H9 (cell line): ENCODE measurements at regions not wholly inside any gene's neighbourhood (a gene's known extent, or its start where the extent isn't known, plus 50 kb on each side); places are given as distances from the start of the nearest gene placed in this dataset.

Experiments
- DNase-seq: peaks from one replicate; pipeline ENCODE4 v3.0.0-alpha.2; 2017
- H2AFZ ChIP-seq: one replicate; pipeline ENCODE4 v1.6.1; 2013; ENCODE audit warnings: mild to moderate bottlenecking, low read length, control low read depth, moderate library complexity
- H2AK5ac ChIP-seq: 2 replicates; pipeline ENCODE4 v1.6.1; 2013; ENCODE audit warnings: low read length, control low read depth, mixed read lengths; ENCODE audit not compliant: insufficient read length
- H2BK120ac ChIP-seq: one replicate; pipeline ENCODE4 v1.6.1; 2013; ENCODE audit warnings: low read depth, mild to moderate bottlenecking, low read length, control low read depth, inconsistent platforms; ENCODE audit not compliant: poor library complexity, severe bottlenecking
- H2BK12ac ChIP-seq: 2 replicates; pipeline ENCODE4 v1.6.1; 2013; ENCODE audit warnings: low read length, control low read depth, mixed read lengths, low read depth; ENCODE audit not compliant: insufficient read length
- H2BK15ac ChIP-seq: 2 replicates; pipeline ENCODE4 v1.6.1; 2013; ENCODE audit warnings: low read depth, low read length, control low read depth
- H2BK20ac ChIP-seq: one replicate; pipeline ENCODE4 v1.6.1; 2013; ENCODE audit warnings: low read depth, mild to moderate bottlenecking, low read length, control low read depth, inconsistent platforms; ENCODE audit not compliant: poor library complexity, severe bottlenecking
- H2BK5ac ChIP-seq: 2 replicates; pipeline ENCODE4 v1.6.1; 2013; ENCODE audit warnings: low read length, control low read depth, mixed read lengths; ENCODE audit not compliant: insufficient read length
- H3K14ac ChIP-seq: 2 replicates; pipeline ENCODE4 v1.6.1; 2013; ENCODE audit warnings: low read length, control low read depth; ENCODE audit not compliant: insufficient read depth
- H3K18ac ChIP-seq: 2 replicates; pipeline ENCODE4 v1.6.1; 2013; ENCODE audit warnings: low read depth, mild to moderate bottlenecking, mixed read lengths, low read length, control low read depth; ENCODE audit not compliant: insufficient read length
- H3K23ac ChIP-seq: 2 replicates; pipeline ENCODE4 v1.6.1; 2013; ENCODE audit warnings: low read length, control low read depth, mixed read lengths, low read depth; ENCODE audit not compliant: insufficient read length
- H3K23me2 ChIP-seq: 2 replicates; pipeline ENCODE4 v1.6.1; 2013; ENCODE audit warnings: low read depth, mild to moderate bottlenecking, mixed read lengths, low read length, control low read depth; ENCODE audit not compliant: insufficient read length, poor library complexity, severe bottlenecking
- H3K27ac ChIP-seq: 2 replicates; pipeline ENCODE4 v1.5.1; 2013; ENCODE audit warnings: low read length, control low read depth, mixed read lengths, low read depth; ENCODE audit not compliant: insufficient read length
- H3K27me3 ChIP-seq: 2 replicates; pipeline ENCODE4 v1.6.1; 2013; ENCODE audit warnings: low read length, control low read depth, inconsistent platforms; ENCODE audit not compliant: insufficient read depth
- H3K4ac ChIP-seq: 2 replicates; pipeline ENCODE4 v1.6.1; 2013; ENCODE audit warnings: low read depth, mild to moderate bottlenecking, control low read depth, inconsistent platforms, low read length, moderate library complexity
- H3K4me1 ChIP-seq: 2 replicates; pipeline ENCODE4 v1.6.1; 2013; ENCODE audit warnings: low read length, control low read depth, inconsistent platforms; ENCODE audit not compliant: insufficient read depth
- H3K4me2 ChIP-seq: 2 replicates; pipeline ENCODE4 v1.6.1; 2013; ENCODE audit warnings: low read length, control low read depth, mixed read lengths; ENCODE audit not compliant: insufficient read length, insufficient read depth
- H3K56ac ChIP-seq: 2 replicates; pipeline ENCODE4 v1.6.1; 2013; ENCODE audit warnings: low read depth, mild to moderate bottlenecking, mixed read lengths, low read length, control low read depth; ENCODE audit not compliant: insufficient read length
- H3K79me1 ChIP-seq: 2 replicates; pipeline ENCODE4 v1.6.1; 2013; ENCODE audit warnings: low read depth, mild to moderate bottlenecking, moderate library complexity, low read length, control low read depth, inconsistent platforms; ENCODE audit not compliant: insufficient read depth, poor library complexity, severe bottlenecking
- H3K79me2 ChIP-seq: 2 replicates; pipeline ENCODE4 v1.6.1; 2013; ENCODE audit warnings: low read length, control low read depth, inconsistent platforms; ENCODE audit not compliant: insufficient read depth
- H3K9ac ChIP-seq: 2 replicates; pipeline ENCODE4 v1.6.1; 2013; ENCODE audit warnings: low read length, control low read depth, mixed read lengths; ENCODE audit not compliant: insufficient read length; ENCODE audit errors: extremely low read depth
- H3K9me3 ChIP-seq: one replicate; pipeline ENCODE4 v1.6.1; 2013; ENCODE audit warnings: low read depth, low read length, inconsistent platforms; ENCODE audit not compliant: control insufficient read depth
- H3T11ph ChIP-seq: one replicate; pipeline ENCODE4 v1.6.1; 2013; ENCODE audit warnings: mild to moderate bottlenecking, low read length, control low read depth, inconsistent platforms
- H4K20me1 ChIP-seq: one replicate; pipeline ENCODE4 v1.6.1; 2013; ENCODE audit not compliant: control insufficient read depth, insufficient read length, insufficient read depth
- H4K5ac ChIP-seq: 2 replicates; pipeline ENCODE4 v1.6.1; 2013; ENCODE audit warnings: low read depth, mild to moderate bottlenecking, mixed read lengths, low read length, control low read depth; ENCODE audit not compliant: insufficient read length
- H4K8ac ChIP-seq: replicated peaks from 2 replicates; pipeline ENCODE4 v1.6.1; 2013; ENCODE audit warnings: low read length, control low read depth, mixed read lengths, low read depth; ENCODE audit not compliant: insufficient read length
- H4K91ac ChIP-seq: 2 replicates; pipeline ENCODE4 v1.6.1; 2013; ENCODE audit warnings: low read depth, mild to moderate bottlenecking, moderate library complexity, mixed read lengths, low read length, control low read depth; ENCODE audit not compliant: insufficient read length
- H3K27ac Mint-ChIP-seq, 3 experiments: 2 replicates in 2 of 3; 3 replicates in 1 of 3; pipeline ENCODE4 v1.8.0; 2020 to 2021; ENCODE audit warnings: mixed read lengths in 3 of 3, mild to moderate bottlenecking in 1 of 3, moderate library complexity in 1 of 3
- H3K27me3 Mint-ChIP-seq: 2 replicates; pipeline ENCODE4 v1.8.0; 2021; ENCODE audit warnings: low read depth, mild to moderate bottlenecking, moderate library complexity, mixed read lengths
- H3K36me3 Mint-ChIP-seq, 3 experiments: 2 replicates in 2 of 3; 3 replicates in 1 of 3; pipeline ENCODE4 v1.8.0; 2020 to 2021; ENCODE audit warnings: low read depth in 3 of 3, mixed read lengths in 3 of 3; ENCODE audit not compliant: insufficient read depth in 1 of 3
- H3K4me1 Mint-ChIP-seq, 2 experiments: 2 replicates each; pipeline ENCODE4 v1.8.0; 2020; ENCODE audit warnings: mixed read lengths in 2 of 2
- H3K4me3 Mint-ChIP-seq, 2 experiments: 2 replicates in 1 of 2; 3 replicates in 1 of 2; pipeline ENCODE4 v1.8.0; 2020 to 2021; ENCODE audit warnings: mild to moderate bottlenecking in 2 of 2, mixed read lengths in 2 of 2, moderate library complexity in 1 of 2
- H3K9me3 Mint-ChIP-seq, 2 experiments: 2 replicates in 1 of 2; 3 replicates in 1 of 2; pipeline ENCODE4 v1.8.0; 2020; ENCODE audit warnings: mild to moderate bottlenecking in 2 of 2, mixed read lengths in 2 of 2, moderate library complexity in 1 of 2
- WGBS: extraction: QIAGEN DNeasy Blood & Tissue Kit; methylation state at CpG from one replicate; pipeline ENCODE4 v1.1.7; 2013; ENCODE audit warnings: missing lambda C conversion rate, low lambda C conversion rate, mixed read lengths; ENCODE audit not compliant: insufficient read length; ENCODE audit errors: extremely low coverage; 5-methylcytosine and 5-hydroxymethylcytosine counted together
- TF ChIP-seq, protein P1 (sequence below): fragments of 200-600 bp; sonication (generic); conservative IDR thresholded peaks from 3 replicates; pipeline ENCODE4 v1.8.0; 2021; ENCODE audit warnings: antibody characterized with exemption, mild to moderate bottlenecking

DNA sequence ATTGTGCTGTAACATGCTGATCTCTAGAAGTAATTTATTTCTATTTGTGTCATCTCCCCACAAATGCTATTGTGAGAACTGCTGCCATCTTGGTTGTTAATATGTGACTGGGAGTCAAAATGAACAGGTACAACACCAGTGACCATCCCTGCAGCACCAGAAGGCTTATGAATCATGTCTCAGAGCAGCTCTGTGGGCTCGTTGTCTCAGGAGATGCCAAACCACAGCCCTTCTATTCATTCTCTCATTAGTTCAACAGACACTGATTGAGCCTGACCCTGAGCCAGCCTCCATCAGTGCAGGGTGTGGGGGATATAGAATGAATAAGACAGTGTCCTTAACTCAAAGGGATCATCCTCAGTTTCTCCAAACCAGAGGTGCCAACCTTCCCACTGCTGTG is 92.5 kb downstream of the UTP18 start:
- Histone ChIP-seq H3T11ph (no peak overlapping the region), H3K23me2 (no peaks in the 10 kb centered on the region), H4K91ac (no peak overlapping the region), H3K18ac (no peak overlapping the region), H3K27me3 (no peaks in the 10 kb centered on the region), H3K27ac (no peak overlapping the region), H2BK20ac (no peak overlapping the region), H3K4me1 (no peaks in the 10 kb centered on the region), H2BK120ac (no peak overlapping the region), H2AK5ac (no peak overlapping the region), H3K9ac (no peak overlapping the region), H3K23ac (no peak overlapping the region), H3K56ac (no peak overlapping the region), H3K14ac (no peak overlapping the region), H4K8ac (no peak overlapping the region), H2AFZ (no peak overlapping the region), H3K4me2 (no peak overlapping the region), H3K9me3 (no peaks in the 10 kb centered on the region), H3K79me1 (no peaks in the 10 kb centered on the region), H2BK5ac (no peak overlapping the region), H2BK15ac (no peak overlapping the region), H2BK12ac (no peak overlapping the region), H4K5ac (no peak overlapping the region), H3K79me2 (no peaks in the 10 kb centered on the region), H4K20me1 (no peaks in the 10 kb centered on the region), H3K4ac (no peak overlapping the region)
- Mint-ChIP-seq H3K4me1 (peaks cover 4% of the 10 kb centered on the region in 2 experiments; a peak in 3 of 4 replicates), H3K9me3 (no peaks in the 10 kb centered on the region), H3K4me3 (no peak overlapping the region), H3K36me3 (no peaks in the 10 kb centered on the region), H3K27me3 (peaks cover 3% of the 10 kb centered on the region; the same call in 1 of the 2 replicates), H3K27ac (no peak overlapping the region)
- no CpG with 5 or more reads among the region's 1 CpG for WGBS
- TF ChIP-seq, protein P1, sequence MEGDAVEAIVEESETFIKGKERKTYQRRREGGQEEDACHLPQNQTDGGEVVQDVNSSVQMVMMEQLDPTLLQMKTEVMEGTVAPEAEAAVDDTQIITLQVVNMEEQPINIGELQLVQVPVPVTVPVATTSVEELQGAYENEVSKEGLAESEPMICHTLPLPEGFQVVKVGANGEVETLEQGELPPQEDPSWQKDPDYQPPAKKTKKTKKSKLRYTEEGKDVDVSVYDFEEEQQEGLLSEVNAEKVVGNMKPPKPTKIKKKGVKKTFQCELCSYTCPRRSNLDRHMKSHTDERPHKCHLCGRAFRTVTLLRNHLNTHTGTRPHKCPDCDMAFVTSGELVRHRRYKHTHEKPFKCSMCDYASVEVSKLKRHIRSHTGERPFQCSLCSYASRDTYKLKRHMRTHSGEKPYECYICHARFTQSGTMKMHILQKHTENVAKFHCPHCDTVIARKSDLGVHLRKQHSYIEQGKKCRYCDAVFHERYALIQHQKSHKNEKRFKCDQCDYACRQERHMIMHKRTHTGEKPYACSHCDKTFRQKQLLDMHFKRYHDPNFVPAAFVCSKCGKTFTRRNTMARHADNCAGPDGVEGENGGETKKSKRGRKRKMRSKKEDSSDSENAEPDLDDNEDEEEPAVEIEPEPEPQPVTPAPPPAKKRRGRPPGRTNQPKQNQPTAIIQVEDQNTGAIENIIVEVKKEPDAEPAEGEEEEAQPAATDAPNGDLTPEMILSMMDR: no peak
- no peak for DNase-seq
